Activated naive CD4-positive, alpha-beta T cell treated with anti-CD3 and anti-CD28 coated beads, Interleukin-2, amount 50 U/mL, for 72 hours (primary cell): ENCODE measurements at regions not wholly inside any gene's neighbourhood (a gene's known extent, or its start where the extent isn't known, plus 50 kb on each side); places are given as distances from the start of the nearest gene placed in this dataset.

Experiments used
- ATAC-seq, 2 donors: fragments of 150-1000 bp; cut with Tn5 transposase; 2 replicates each; pipeline ENCODE4 v1.10.0; 2021; ENCODE audit warnings: mild to moderate bottlenecking in 2 of 2, moderate library complexity in 2 of 2
- DNase-seq, 2 donors: peaks; one replicate each; pipeline ENCODE4 v3.0.0; 2021 to 2022; ENCODE audit warnings: low spot score in 2 of 2
- H3K27ac Mint-ChIP-seq, 2 donors: one replicate each; pipeline ENCODE4 v1.8.0; 2022; ENCODE audit warnings: mild to moderate bottlenecking in 2 of 2, mixed read lengths in 2 of 2
- H3K36me3 Mint-ChIP-seq, 2 donors: one replicate each; pipeline ENCODE4 v1.8.0; 2022; ENCODE audit warnings: mixed read lengths in 2 of 2
- H3K9me3 Mint-ChIP-seq, 2 donors: one replicate each; pipeline ENCODE4 v1.8.0; 2022; ENCODE audit warnings: mixed read lengths in 2 of 2

- ATAC-seq (no peak), DNase-seq (no peak)
- Mint-ChIP-seq H3K36me3 (no peaks in the 10 kb centered on the region), H3K27ac (no peak overlapping the region), H3K9me3 (no peaks in the 10 kb centered on the region)
These were observed 255.9 kb upstream of the SNX7 start for GRCh38 chr1:98405581-98406074.

DNA sequence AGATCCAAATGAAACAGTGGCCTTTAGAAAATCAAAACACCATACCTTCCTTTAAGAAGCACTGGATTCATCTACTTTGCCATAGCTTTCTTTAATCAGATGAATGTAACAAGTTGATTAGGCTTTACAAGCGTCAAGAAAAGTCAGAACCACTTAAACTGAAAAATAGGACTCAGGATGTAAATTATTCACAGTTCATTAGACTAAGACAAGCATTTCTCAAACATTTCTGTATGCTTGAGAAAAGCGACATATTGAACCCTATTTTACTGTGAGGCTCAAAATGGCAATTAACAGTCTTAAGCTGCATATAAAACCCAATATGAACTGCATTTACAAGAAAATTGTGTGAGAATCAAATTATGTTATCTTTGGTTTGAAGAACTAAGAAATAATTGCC is 256.7 kb upstream of the SNX7 start:
- Mint-ChIP-seq H3K9me3 (no peaks in the 10 kb centered on the region), H3K27ac (no peak overlapping the region), H3K36me3 (no peaks in the 10 kb centered on the region)
- no peak for DNase-seq
- no peak for ATAC-seq

- Mint-ChIP-seq H3K9me3 (no peaks in the 10 kb centered on the region), H3K36me3 (no peaks in the 10 kb centered on the region), H3K27ac (no peak overlapping the region)
- no peak for DNase-seq
- ATAC-seq: no peak
These were observed 257.5 kb upstream of the SNX7 start for GRCh38 chr1:98403963-98404480.

- Mint-ChIP-seq H3K36me3 (no peaks in the 10 kb centered on the region), H3K27ac (no peak overlapping the region), H3K9me3 (no peaks in the 10 kb centered on the region)
- DNase-seq (no peak), ATAC-seq (no peak)
These were observed 258.7 kb upstream of the SNX7 start for GRCh38 chr1:98402860-98403259.

- H3K9me3 Mint-ChIP-seq: no peaks in the 10 kb centered on the region
- no peak overlapping the region for H3K27ac Mint-ChIP-seq
- H3K36me3 Mint-ChIP-seq: no peaks in the 10 kb centered on the region
- DNase-seq (no peak), ATAC-seq (no peak)
These were observed 261.1 kb upstream of the SNX7 start for GRCh38 chr1:98400446-98400845.

DNA sequence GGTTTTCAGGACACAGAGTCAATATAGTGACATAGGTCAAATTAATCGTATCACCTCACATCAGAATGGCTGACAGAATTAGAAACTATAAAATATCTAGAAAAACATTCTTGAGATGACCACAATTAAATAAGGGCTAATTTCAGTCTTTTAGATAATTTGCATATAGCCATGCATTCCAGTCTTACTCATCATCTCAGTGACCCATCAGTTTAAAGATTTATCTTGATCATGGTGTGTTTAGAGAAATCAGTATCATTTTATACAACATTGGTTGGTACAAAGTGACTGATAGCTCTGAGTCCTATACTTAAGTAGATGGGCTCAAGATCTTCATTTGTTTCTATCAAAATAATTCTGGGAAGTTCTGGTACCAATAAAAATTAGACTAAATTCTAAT is 262.3 kb upstream of the SNX7 start:
- Mint-ChIP-seq H3K27ac (no peak overlapping the region), H3K9me3 (no peaks in the 10 kb centered on the region), H3K36me3 (no peaks in the 10 kb centered on the region)
- ATAC-seq (no peak), DNase-seq (no peak)

GRCh38 chr1:98398649-98399048 is 262.9 kb upstream of the SNX7 start:
- DNase-seq (no peak), ATAC-seq (no peak)
- Mint-ChIP-seq H3K27ac (no peak overlapping the region), H3K9me3 (no peaks in the 10 kb centered on the region), H3K36me3 (no peaks in the 10 kb centered on the region)

GRCh38 chr1:98398092-98398491 is 263.4 kb upstream of the SNX7 start:
- Mint-ChIP-seq H3K27ac (no peak overlapping the region), H3K9me3 (no peaks in the 10 kb centered on the region), H3K36me3 (no peaks in the 10 kb centered on the region)
- DNase-seq (no peak), ATAC-seq (no peak)

DNA sequence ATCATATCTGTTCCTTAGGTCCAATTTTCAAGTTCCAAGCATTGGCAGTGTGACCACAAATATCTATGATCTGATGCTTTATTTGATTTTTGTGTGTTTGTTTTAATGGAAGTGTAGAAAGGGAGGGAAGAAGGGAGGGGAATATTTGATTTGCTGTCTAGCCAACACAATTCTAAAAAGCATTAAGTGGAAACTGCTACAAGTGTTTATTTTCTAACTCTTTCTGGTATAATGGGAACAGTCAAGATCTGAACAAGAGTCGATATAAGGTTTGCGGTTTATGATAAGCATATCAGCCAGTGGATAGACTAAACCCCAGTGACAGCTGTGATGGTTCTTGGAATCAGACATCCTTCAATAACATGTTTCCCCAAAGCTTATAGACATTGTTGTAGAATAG is 267.8 kb upstream of the SNX7 start:
- DNase-seq (no peak), ATAC-seq (no peak)
- Mint-ChIP-seq H3K36me3 (no peaks in the 10 kb centered on the region), H3K9me3 (no peaks in the 10 kb centered on the region), H3K27ac (no peak overlapping the region)

DNA sequence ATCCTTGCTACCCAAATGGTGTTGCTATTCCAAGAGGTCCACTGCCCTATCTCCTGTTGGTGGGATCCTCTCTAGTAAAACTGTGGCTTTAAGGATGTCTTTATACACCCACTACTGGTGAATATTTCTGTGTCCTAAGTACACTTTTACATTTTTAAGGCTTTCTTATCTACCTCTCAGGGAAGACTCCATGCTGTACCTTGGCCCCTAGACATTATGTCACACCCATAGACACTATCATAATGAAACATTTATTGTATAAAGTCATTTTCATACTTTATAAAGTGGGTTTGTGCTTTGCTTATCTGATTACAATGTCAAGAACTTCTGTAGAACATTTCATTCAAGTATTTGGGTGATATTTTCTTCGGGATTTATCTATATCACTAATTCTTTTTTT is 270.3 kb upstream of the SNX7 start:
- ATAC-seq (no peak), DNase-seq (no peak)
- Mint-ChIP-seq H3K27ac (no peak overlapping the region), H3K9me3 (no peaks in the 10 kb centered on the region), H3K36me3 (no peaks in the 10 kb centered on the region)

GRCh38 chr1:98389809-98390208 is 271.7 kb upstream of the SNX7 start:
- Mint-ChIP-seq H3K27ac (no peak overlapping the region), H3K36me3 (no peaks in the 10 kb centered on the region), H3K9me3 (no peaks in the 10 kb centered on the region)
- no peak for ATAC-seq
- no peak for DNase-seq

DNA sequence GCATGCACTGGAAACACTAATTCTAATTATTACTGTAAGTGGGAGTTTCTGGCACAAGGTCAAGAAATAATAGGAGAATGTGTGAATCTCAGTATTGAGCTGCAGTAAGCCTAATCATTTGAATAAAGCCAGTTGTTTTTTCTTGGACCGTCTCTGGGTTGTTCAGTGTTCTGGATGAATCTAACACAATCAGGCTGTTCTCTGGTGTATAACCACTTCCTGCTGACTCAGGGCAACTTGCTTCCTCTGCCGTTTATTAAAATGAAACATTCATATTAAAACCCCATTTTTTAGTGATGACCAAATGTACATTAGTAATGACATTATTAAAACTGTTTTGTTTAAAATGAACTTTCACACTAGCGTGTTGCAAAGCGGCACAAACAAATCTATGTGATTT is 273.1 kb upstream of the SNX7 start:
- ATAC-seq (no peak), DNase-seq (no peak)
- Mint-ChIP-seq H3K27ac (no peak overlapping the region), H3K9me3 (no peaks in the 10 kb centered on the region), H3K36me3 (no peaks in the 10 kb centered on the region)

- no peaks in the 10 kb centered on the region for H3K9me3 Mint-ChIP-seq
- no peaks in the 10 kb centered on the region for H3K36me3 Mint-ChIP-seq
- DNase-seq (no peak), ATAC-seq (no peak)
- H3K27ac Mint-ChIP-seq: no peak overlapping the region
These were observed 273.8 kb upstream of the SNX7 start for GRCh38 chr1:98387701-98388100.

GRCh38 chr1:98386675-98387440 is 274.7 kb upstream of the SNX7 start:
- ATAC-seq (no peak), DNase-seq (no peak)
- H3K27ac Mint-ChIP-seq: no peak overlapping the region
- no peaks in the 10 kb centered on the region for H3K36me3 Mint-ChIP-seq
- H3K9me3 Mint-ChIP-seq: no peaks in the 10 kb centered on the region

DNA sequence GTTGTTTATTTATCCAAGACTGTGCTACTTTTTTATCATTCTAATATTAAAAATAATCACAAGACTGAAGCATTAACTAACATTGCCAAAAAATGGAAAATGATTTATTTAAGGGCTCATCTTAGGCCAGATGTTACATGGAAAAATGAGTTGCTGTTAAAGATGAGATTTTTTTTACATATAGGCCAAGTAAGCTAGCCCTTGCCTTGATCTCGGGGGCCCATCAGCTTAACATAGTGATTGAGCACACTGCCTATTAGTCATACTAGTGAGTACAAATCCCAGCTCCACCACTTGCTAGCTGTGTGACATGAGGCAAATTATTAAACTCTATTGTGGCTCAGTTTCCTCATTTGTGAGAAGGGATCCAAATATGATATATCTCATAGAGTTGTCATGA is 275.9 kb upstream of the SNX7 start:
- H3K27ac Mint-ChIP-seq: no peak overlapping the region
- H3K9me3 Mint-ChIP-seq: no peaks in the 10 kb centered on the region
- DNase-seq: no peak
- no peak for ATAC-seq
- no peaks in the 10 kb centered on the region for H3K36me3 Mint-ChIP-seq

- DNase-seq (no peak), ATAC-seq (no peak)
- Mint-ChIP-seq H3K27ac (no peak overlapping the region), H3K9me3 (no peaks in the 10 kb centered on the region), H3K36me3 (no peaks in the 10 kb centered on the region)
These were observed 276.9 kb upstream of the SNX7 start for GRCh38 chr1:98384461-98385141.

GRCh38 chr1:98382986-98383740 is 278.4 kb upstream of the SNX7 start:
- Mint-ChIP-seq H3K9me3 (no peaks in the 10 kb centered on the region), H3K27ac (no peak overlapping the region), H3K36me3 (no peaks in the 10 kb centered on the region)
- DNase-seq (no peak), ATAC-seq (no peak)
